ENCODE measurements at regions not wholly inside any gene's neighbourhood (a gene's known extent, or its start where the extent isn't known, plus 50 kb on each side); places are given as distances from the start of the nearest gene placed in this dataset.
"Not testable (repeated sequence)": the region's sequence is repeated elsewhere in the genome, so short reads cannot be mapped to it uniquely, and the experiment has no call there.

DNA sequence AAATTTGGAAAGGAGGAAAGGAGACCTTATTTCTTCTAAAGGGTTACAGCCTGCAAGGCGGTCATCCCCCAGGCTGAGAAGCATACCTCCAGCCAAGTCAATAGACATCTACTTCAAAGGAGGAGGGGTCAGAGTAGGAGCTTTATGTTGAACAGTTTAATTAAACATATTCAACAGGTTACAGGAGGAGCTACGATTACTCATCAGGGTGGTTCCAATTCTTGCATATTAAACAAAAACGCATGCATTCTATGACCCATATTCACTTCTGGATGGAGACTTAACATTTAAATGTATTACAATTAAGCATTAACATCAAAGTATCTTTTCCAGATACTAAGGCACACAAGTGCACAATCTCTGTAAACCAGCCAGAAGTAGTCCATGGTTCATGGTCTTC, 1955.0 kb downstream of the PCDH9 start:
- no peak overlapping the region for H3K4me3 Mint-ChIP-seq (ENCODE audit: unreplicated experiment)
- H3K4me1 Mint-ChIP-seq (ENCODE audit: unreplicated experiment): no peaks in the 10 kb centered on the region
- TF ChIP-seq, protein P1, sequence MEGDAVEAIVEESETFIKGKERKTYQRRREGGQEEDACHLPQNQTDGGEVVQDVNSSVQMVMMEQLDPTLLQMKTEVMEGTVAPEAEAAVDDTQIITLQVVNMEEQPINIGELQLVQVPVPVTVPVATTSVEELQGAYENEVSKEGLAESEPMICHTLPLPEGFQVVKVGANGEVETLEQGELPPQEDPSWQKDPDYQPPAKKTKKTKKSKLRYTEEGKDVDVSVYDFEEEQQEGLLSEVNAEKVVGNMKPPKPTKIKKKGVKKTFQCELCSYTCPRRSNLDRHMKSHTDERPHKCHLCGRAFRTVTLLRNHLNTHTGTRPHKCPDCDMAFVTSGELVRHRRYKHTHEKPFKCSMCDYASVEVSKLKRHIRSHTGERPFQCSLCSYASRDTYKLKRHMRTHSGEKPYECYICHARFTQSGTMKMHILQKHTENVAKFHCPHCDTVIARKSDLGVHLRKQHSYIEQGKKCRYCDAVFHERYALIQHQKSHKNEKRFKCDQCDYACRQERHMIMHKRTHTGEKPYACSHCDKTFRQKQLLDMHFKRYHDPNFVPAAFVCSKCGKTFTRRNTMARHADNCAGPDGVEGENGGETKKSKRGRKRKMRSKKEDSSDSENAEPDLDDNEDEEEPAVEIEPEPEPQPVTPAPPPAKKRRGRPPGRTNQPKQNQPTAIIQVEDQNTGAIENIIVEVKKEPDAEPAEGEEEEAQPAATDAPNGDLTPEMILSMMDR (IDR thresholded peaks at IDR 0.05): no peak
- no peak overlapping the region for H3K27ac Mint-ChIP-seq (ENCODE audit: unreplicated experiment)
- H3K27me3 Mint-ChIP-seq (ENCODE audit: unreplicated experiment): no peaks in the 10 kb centered on the region
- peaks cover 4% of the 10 kb centered on the region for H3K36me3 Mint-ChIP-seq (ENCODE audit: unreplicated experiment)
- peaks cover 16% of the 10 kb centered on the region for H3K9me3 Mint-ChIP-seq (ENCODE audit: unreplicated experiment)
- no peak for DNase-seq (ENCODE audit: extremely low spot score, unreplicated experiment)

DNA sequence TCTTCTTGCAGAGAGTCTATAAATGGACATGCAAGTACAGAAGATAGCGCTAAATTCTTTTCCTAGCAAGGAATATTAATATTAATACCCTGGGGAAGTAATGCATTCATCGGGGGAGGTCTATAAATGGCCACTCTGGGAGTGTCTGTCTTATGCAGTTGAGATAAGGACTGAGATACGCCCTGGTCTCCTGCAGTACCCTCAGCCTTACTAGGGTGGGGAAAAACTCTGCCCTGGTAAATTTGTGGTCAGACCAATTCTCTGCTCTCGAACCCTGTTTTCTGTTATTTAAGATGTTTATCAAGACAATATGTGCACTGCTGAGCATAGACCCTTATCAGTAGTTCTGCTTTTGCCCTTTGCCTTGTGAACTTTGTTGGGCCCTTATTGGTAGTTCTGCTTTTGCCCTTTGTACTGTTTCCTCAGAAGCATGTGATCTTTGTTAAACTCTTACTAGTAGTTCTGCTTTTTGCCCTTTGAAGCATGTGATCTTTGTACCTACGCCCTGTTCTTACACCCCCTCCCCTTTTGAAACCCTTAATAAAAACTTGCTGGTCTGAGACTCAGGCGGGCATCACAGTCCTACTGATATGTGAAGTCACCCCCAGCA, 1956.2 kb downstream of the PCDH9 start:
- H3K27ac Mint-ChIP-seq (ENCODE audit: unreplicated experiment); H3K4me3 Mint-ChIP-seq (ENCODE audit: unreplicated experiment); H3K27me3 Mint-ChIP-seq (ENCODE audit: unreplicated experiment); H3K36me3 Mint-ChIP-seq (ENCODE audit: unreplicated experiment); H3K4me1 Mint-ChIP-seq (ENCODE audit: unreplicated experiment); DNase-seq (ENCODE audit: extremely low spot score, unreplicated experiment): not testable (repeated sequence)
- peaks cover 16% of the 10 kb centered on the region for H3K9me3 Mint-ChIP-seq (ENCODE audit: unreplicated experiment)

- TF ChIP-seq, protein P1 (IDR thresholded peaks at IDR 0.05): no peak
- no peak for DNase-seq (ENCODE audit: extremely low spot score, unreplicated experiment)
- H3K36me3 Mint-ChIP-seq (ENCODE audit: unreplicated experiment): no peaks in the 10 kb centered on the region
- no peak overlapping the region for H3K4me3 Mint-ChIP-seq (ENCODE audit: unreplicated experiment)
- no peaks in the 10 kb centered on the region for H3K27me3 Mint-ChIP-seq (ENCODE audit: unreplicated experiment)
- H3K27ac Mint-ChIP-seq (ENCODE audit: unreplicated experiment): no peak overlapping the region
- H3K9me3 Mint-ChIP-seq (ENCODE audit: unreplicated experiment): peaks cover 14% of the 10 kb centered on the region
- no peaks in the 10 kb centered on the region for H3K4me1 Mint-ChIP-seq (ENCODE audit: unreplicated experiment)
These were observed 1962.1 kb downstream of the PCDH9 start for GRCh38 chr13:65268009-65268408.

DNA sequence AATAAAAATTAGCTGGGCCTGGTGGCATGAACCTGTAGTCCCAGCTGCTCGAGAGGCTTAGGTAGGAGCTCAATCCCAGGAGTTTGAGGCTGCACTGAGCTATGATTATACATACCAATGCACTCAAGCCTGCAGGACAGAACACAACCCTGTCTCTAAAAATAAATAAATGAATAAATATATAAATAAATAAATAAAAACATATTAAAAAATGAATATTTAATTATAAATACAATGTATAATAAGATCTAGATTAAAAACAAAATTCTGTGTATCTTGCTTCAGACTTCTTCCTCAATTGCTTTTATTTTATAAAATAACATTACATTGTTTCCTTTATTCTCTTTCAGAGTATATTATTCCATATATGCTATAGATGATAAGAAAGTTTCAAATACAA, 1964.1 kb downstream of the PCDH9 start:
- no peaks in the 10 kb centered on the region for H3K36me3 Mint-ChIP-seq (ENCODE audit: unreplicated experiment)
- H3K27ac Mint-ChIP-seq (ENCODE audit: unreplicated experiment): no peak overlapping the region
- H3K4me1 Mint-ChIP-seq (ENCODE audit: unreplicated experiment): peaks cover 7% of the 10 kb centered on the region
- TF ChIP-seq, protein P1 (IDR thresholded peaks at IDR 0.05): no peak
- no peak overlapping the region for H3K4me3 Mint-ChIP-seq (ENCODE audit: unreplicated experiment)
- H3K9me3 Mint-ChIP-seq (ENCODE audit: unreplicated experiment): peaks cover 10% of the 10 kb centered on the region
- H3K27me3 Mint-ChIP-seq (ENCODE audit: unreplicated experiment): no peaks in the 10 kb centered on the region
- no peak for DNase-seq (ENCODE audit: extremely low spot score, unreplicated experiment)

DNA sequence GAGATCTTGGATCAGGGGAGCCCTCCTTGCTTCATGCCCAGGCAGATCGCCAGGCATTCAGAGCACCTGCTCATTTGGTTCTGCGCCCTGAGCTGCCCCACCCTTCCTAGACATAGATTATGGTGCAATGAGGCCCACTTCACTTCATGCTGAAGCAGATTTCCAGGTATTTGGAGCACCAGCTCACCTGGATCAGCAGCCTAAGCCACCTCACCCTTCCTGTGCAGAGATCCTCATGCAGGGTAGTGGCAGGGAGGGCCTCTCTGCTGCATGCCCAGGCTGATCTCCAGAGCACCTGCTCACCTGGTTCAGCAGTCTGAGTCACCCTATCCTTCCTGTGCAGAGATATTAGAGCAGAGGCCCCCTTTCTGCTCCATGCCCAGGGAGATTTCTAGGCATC, 1966.1 kb downstream of the PCDH9 start:
- no peak for DNase-seq (ENCODE audit: extremely low spot score, unreplicated experiment)
- H3K27ac Mint-ChIP-seq (ENCODE audit: unreplicated experiment): no peak overlapping the region
- H3K4me3 Mint-ChIP-seq (ENCODE audit: unreplicated experiment): no peak overlapping the region
- TF ChIP-seq, protein P1 (IDR thresholded peaks at IDR 0.05): no peak
- no peaks in the 10 kb centered on the region for H3K27me3 Mint-ChIP-seq (ENCODE audit: unreplicated experiment)
- H3K9me3 Mint-ChIP-seq (ENCODE audit: unreplicated experiment): peaks cover 8% of the 10 kb centered on the region
- peaks cover 20% of the 10 kb centered on the region for H3K4me1 Mint-ChIP-seq (ENCODE audit: unreplicated experiment)
- H3K36me3 Mint-ChIP-seq (ENCODE audit: unreplicated experiment): no peaks in the 10 kb centered on the region
